NCI-H2227 treated with DMSO at 0.1 percent for 48 hours (cell line): ENCODE measurements at regions not wholly inside any gene's neighbourhood (a gene's known extent, or its start where the extent isn't known, plus 50 kb on each side); places are given as distances from the start of the nearest gene placed in this dataset.

Experiments used
- DNase-seq: peaks from one replicate; lab custom pipeline; 2025; lab: John Stamatoyannopoulos, UW

DNA sequence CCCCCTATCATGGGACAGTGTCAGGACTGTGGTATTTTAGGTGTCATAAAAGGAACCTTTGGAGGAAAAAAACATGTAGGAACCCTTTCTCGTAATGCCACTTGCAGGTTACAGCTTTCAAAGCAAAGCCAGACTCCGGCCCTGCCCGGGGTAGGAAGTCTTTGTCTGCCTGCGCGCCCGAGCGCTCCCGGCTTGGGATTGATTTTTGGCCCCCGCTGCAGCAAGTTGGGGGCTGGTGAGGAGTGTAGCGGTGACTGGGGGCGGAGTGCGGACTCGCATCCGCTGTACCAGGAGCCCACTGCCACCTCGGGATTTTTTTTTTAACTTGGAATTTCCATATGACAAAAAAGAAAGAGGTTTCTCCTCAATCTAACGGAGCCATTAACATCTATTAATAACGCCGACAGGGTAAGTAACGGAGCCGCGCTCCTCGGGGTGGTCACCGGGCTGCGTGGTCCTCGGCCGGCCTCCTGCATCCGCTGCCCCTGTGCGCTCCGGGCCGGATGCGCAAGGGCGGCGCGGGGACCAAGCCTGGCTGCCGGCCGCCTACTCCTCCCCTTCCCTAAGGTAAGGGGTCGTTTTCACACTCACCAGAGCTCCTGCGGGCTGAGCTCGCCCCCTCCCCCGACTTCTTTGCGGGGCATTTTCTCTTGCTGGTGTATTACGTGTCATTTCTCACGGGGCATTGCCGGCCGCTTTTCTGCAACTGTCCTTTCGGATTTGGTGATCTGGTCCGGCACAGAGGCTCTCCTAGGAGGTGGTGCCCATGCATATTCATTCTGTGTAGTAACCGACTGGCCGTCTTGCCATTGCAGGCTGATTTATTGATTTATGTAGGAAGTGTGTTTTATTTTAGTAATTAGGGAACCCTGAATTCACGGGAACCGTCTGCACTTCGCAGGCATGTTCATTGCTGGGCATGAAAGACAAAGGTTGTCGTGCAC lies 219.8 kb upstream of the TOPAZ1 start:
- DNase-seq = no peak

DNA sequence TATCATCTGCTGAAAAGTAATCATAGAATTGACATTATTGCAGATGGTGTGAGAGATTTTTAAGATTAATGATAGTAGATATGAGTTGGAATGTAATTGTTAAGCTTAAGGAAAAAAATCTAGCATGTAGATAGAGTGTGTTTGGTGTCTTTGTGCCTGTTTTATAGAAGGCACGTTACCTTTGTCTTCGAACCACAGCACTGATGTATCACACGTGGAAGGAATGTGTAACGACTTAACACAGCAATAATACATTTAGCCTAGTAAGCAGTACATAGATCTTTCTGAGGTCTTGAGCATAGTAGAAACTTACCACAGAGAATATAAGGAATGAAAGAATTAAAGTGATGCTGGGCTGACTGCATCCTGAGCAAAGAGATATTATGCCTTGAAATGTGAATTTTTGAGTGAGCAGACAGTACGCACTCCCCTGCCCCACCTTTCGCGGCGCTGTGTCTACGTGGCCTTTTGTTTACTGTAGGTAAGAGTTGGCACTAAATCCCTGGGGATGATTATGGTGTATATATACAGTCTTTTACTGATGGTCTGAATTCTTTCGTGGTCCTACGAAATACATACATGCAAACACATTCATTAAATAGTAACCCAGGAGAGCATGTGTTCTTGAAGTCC lies 217.6 kb upstream of the TOPAZ1 start:
- DNase-seq = no peak

- no peak for DNase-seq
Observed at GRCh38 chr3:44026220-44026865, 215.3 kb upstream of the TOPAZ1 start.

- DNase-seq = no peak
Observed at GRCh38 chr3:44029100-44029499, 212.6 kb upstream of the TOPAZ1 start.

GRCh38 chr3:44030285-44030684 lies 211.4 kb upstream of the TOPAZ1 start:
- DNase-seq = no peak

GRCh38 chr3:44030687-44031305 lies 210.9 kb upstream of the TOPAZ1 start:
- no peak for DNase-seq

GRCh38 chr3:44031387-44032380 lies 210.0 kb upstream of the TOPAZ1 start:
- no peak for DNase-seq

GRCh38 chr3:44032487-44032886 lies 209.2 kb upstream of the TOPAZ1 start:
- no peak for DNase-seq

DNA sequence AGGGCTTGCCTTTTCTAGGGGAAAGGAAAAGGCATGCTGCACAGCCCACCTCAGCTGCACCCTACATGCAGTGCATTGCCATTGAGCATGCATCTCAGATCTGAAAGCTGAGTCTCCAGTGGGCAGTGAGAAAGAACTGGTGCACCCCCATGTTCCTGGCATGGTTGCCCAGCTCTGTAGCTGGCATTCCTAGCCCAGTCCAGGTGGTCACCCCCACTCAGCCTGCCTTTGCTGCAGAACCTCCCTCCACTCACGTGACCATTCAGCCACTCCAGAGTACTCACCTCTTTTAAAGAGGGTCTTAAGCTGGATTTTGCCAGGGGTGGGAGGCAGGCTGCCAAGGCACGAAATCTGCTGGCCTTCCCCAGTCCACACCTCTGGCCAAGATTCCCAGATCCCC lies 208.6 kb upstream of the TOPAZ1 start:
- no peak for DNase-seq

- DNase-seq = no peak
Observed at GRCh38 chr3:44036850-44037249, 204.8 kb upstream of the TOPAZ1 start.

DNA sequence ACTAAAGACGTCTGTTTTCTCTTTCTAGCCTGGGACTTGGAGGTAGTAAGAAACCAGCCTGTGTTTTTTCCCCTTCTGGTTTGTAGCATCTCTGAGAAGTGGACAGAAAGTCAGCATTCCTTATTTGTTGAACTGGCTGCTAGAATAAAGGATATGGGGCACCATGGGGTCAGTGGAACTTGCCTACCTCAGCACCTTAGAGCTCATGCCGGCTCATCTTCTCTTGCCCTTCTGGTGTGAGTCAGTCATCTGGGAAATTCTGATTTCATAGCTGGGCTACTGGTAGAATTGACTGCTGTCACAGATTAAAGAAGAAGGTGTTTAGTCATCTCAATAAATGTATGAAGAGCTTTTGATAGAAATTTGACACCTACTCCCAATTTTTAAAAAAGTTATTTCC lies 202.7 kb upstream of the TOPAZ1 start:
- no peak for DNase-seq

DNA sequence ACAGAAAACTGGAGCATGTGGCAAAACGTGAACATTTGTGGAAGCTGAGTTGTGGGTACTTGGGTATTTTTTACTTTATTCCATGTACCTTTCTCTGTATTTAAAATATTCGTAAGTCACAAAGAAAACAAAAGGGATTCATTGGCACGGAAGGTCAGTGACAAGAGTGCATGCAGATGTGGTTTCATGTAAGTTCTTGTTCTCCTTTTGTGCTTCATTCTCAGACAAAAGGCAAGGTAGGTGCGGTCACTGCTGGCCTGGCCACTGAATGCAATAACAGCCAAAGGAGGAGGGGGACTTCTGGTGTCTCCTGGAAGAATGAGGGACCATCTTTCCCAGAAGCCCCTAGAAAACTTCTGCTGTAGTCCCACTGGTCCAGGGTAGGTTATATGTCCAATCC lies 200.0 kb upstream of the TOPAZ1 start:
- no peak for DNase-seq

DNA sequence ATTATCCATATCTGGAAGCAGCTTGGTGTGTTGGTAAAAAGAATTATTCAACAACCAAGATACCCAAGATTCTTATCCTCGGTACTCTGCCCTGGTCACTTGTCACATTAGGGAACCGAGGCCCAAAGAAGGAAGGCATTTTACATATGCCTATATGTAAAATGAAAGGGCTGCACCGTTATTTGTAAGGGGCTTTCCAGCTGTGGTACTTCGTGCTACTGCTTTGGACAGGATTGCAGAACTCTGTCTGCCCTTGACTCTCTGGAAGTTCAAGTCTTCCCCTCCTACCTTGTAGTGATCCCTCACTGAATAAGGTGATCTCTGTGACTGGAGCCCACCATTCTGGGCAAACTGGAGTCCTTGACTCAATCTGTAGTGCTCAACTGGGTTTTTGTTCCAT lies 198.9 kb upstream of the TOPAZ1 start:
- DNase-seq = no peak

- DNase-seq = no peak
Observed at GRCh38 chr3:44045476-44046275, 196.0 kb upstream of the TOPAZ1 start.

DNA sequence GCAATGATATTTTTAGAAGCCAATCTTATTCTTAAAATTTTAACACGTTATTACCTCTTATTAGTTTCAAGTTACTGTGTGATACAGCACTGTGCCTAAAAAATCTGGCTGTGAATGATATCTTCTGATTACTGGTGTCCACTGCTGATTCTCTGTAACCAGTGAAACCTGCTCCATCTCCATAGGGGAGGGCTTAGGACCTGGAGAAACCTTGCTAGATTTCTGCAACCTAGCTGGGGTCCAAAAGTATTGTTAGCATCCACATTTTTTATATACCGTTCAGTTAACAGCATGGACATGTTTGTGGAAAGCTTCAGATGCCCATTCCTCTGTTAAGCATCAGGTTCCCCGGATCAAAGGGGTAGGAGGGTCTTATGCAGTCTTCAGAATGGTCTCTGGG lies 193.9 kb upstream of the TOPAZ1 start:
- DNase-seq = no peak

DNA sequence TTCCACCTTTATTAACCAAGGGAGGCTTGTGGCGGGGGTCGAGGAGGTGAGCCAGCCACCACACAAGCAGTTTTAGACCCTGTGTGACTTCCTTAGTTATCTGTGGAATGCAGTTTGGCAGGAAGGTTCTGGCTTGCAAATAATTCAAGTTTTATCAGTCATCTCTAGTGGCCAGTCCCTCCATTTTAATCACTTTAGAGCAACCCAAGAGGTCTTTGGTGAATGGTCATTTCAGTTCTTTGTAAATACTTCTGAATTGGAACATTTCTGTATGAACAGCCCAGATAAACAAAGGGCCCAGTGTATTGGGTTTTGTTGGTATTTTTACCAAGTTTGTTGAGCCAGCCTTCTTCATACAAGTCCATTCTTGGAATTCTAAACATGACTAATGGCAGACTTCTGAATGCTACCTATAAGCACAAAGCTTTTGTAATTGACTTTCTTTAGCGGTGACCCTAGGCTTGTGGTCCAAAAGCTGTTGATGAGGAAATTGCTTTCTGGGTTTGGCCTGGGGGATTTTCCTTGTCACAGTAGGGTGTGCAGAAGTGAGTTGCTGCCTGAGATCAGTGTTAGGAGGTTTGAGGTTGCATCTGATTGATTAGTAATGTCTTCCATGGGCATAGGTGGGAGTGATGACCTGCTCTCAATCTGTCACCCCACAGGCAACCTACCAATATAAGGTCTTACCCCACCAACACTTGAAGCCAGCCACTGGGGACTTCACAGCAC lies 193.3 kb upstream of the TOPAZ1 start:
- no peak for DNase-seq

GRCh38 chr3:44048949-44049348 lies 192.7 kb upstream of the TOPAZ1 start:
- DNase-seq = no peak

- DNase-seq = no peak
Observed at GRCh38 chr3:44050101-44050500, 191.6 kb upstream of the TOPAZ1 start.

DNA sequence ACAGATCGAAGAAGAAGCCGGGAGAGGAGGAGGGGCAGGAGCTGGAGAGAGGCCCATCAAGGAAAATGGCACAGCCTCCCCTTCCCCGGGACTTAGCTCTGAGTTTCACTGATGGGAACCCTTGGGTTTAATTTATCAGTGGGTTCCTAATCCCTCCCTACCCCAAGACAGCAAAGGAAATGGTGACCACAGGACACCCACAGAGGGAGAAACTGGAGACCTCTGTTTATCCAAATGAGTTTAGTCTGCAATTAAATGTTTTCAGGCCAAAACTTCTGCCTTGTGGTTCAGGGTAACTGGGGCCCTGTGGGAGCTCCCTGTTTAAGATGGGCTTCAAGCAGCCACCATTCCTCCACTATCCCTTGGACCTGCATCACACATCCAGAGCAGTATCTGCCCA lies 190.8 kb upstream of the TOPAZ1 start:
- DNase-seq = no peak

DNA sequence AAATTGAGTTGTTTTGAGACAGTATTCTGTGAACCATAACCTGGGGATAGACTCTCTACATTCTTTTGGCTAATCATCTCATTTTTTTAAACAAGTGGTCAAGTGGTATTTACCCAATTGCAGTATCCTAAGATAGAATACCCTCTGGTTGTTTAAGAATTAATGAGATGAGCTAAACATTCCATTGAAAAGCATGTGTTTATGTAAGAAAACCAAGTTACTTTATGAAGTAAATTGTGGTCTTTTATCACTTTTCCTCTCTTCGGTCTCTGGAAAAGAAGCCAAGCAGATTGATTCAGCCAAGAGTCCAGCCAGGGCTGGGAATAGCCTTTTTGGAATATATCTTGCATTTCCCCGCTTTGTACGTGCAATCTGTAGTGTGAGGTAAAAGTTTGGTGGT lies 185.7 kb upstream of the TOPAZ1 start:
- DNase-seq = no peak
